Naive thymus-derived CD4-positive, alpha-beta T cell (primary cell): ENCODE measurements at regions not wholly inside any gene's neighbourhood (a gene's known extent, or its start where the extent isn't known, plus 50 kb on each side); places are given as distances from the start of the nearest gene placed in this dataset.

Source experiments
- ATAC-seq: fragments of 150-1000 bp; cut with Tn5 transposase; 2 replicates; pipeline ENCODE4 v1.10.0; 2021; ENCODE audit warnings: mild to moderate bottlenecking, moderate library complexity
- CTCF ChIA-PET: fragments of 350-600 bp; sonication (Branson Sonifier 250); formaldehyde crosslinking; loops from one replicate; lab custom pipeline; 2021; ENCODE audit warnings: antibody characterized with exemption; lab: Charles Lee
- POLR2A ChIA-PET: fragments of 350-600 bp; sonication (Branson Sonifier 250); formaldehyde crosslinking; loops from one replicate; lab custom pipeline; 2021; ENCODE audit warnings: antibody characterized with exemption, inconsistent platforms; lab: Charles Lee
- DNase-seq, 9 donors: peaks; one replicate each; pipeline versions ENCODE4 v3.0.0 to v3.0.0-alpha.2; 2020 to 2022; ENCODE audit warnings: mixed read lengths in 1 of 9
- H3K27ac ChIP-seq: one replicate; pipeline ENCODE4 v1.7.0; 2013; ENCODE audit warnings: mild to moderate bottlenecking, low read depth, low read length, moderate library complexity
- H3K27me3 ChIP-seq, 2 donors: one replicate each; pipeline ENCODE4 v1.7.0; 2013; ENCODE audit warnings: low read length in 2 of 2, mild to moderate bottlenecking in 2 of 2, moderate library complexity in 2 of 2; ENCODE audit not compliant: control insufficient read depth in 2 of 2, insufficient read depth in 2 of 2
- H3K36me3 ChIP-seq, 3 experiments: 1 replicate in 2 of 3; 2 replicates in 1 of 3; pipeline ENCODE4 v1.7.0; 2013; ENCODE audit warnings: low read length in 3 of 3, mild to moderate bottlenecking in 3 of 3, moderate library complexity in 1 of 3; ENCODE audit not compliant: insufficient read depth in 3 of 3, control insufficient read depth in 2 of 3
- H3K4me1 ChIP-seq, 2 donors: one replicate each; pipeline ENCODE4 v1.7.0; 2013; ENCODE audit warnings: low read length in 2 of 2, mild to moderate bottlenecking in 2 of 2, moderate library complexity in 1 of 2; ENCODE audit not compliant: control insufficient read depth in 2 of 2, insufficient read depth in 2 of 2
- H3K4me3 ChIP-seq: 2 replicates; pipeline ENCODE4 v1.7.0; 2013; ENCODE audit warnings: mild to moderate bottlenecking, low read length
- H3K9me3 ChIP-seq, 3 experiments: 1 replicate in 2 of 3; 2 replicates in 1 of 3; pipeline ENCODE4 v1.7.0; 2013; ENCODE audit warnings: low read length in 3 of 3; ENCODE audit not compliant: control insufficient read depth in 2 of 3
- H3K27ac Mint-ChIP-seq, 9 donors: one replicate each; pipeline ENCODE4 v1.8.0; 2020 to 2022; ENCODE audit warnings: mixed read lengths in 9 of 9, mild to moderate bottlenecking in 8 of 9, moderate library complexity in 5 of 9, inconsistent platforms in 2 of 9
- H3K27me3 Mint-ChIP-seq, 5 donors: one replicate each; pipeline ENCODE4 v1.8.0; 2021 to 2022; ENCODE audit warnings: mixed read lengths in 5 of 5, mild to moderate bottlenecking in 1 of 5
- H3K36me3 Mint-ChIP-seq, 5 donors: one replicate each; pipeline ENCODE4 v1.8.0; 2020 to 2022; ENCODE audit warnings: mixed read lengths in 5 of 5, mild to moderate bottlenecking in 3 of 5, inconsistent platforms in 1 of 5
- H3K4me1 Mint-ChIP-seq, 7 donors: one replicate each; pipeline ENCODE4 v1.8.0; 2020 to 2022; ENCODE audit warnings: mixed read lengths in 7 of 7, mild to moderate bottlenecking in 3 of 7, inconsistent platforms in 1 of 7
- H3K4me3 Mint-ChIP-seq, 10 donors: one replicate each; pipeline ENCODE4 v1.8.0; 2020 to 2022; ENCODE audit warnings: mild to moderate bottlenecking in 10 of 10, mixed read lengths in 10 of 10, moderate library complexity in 6 of 10, inconsistent platforms in 2 of 10
- H3K9me3 Mint-ChIP-seq, 11 donors: one replicate each; pipeline ENCODE4 v1.8.0; 2020 to 2022; ENCODE audit warnings: mixed read lengths in 11 of 11, mild to moderate bottlenecking in 4 of 11, inconsistent platforms in 1 of 11, moderate library complexity in 1 of 11
- intact Hi-C, 2 donors: fragments of 100-400 bp; cut with micrococcal nuclease; formaldehyde crosslinking; loops; one replicate each; pipeline ENCODE4 v1.15.1; 2023

GRCh38 chr18:44586782-44587524 lies 93.7 kb upstream of the SETBP1 start:
- DNase-seq (no peak), ATAC-seq (no peak)
- H3K36me3 Mint-ChIP-seq, result no peaks in the 10 kb centered on the region
- peaks cover 0 to 2% (median 0%) of the 10 kb centered on the region in 11 donors for H3K9me3 Mint-ChIP-seq
- POLR2A ChIA-PET, result no interaction called here
- H3K27me3 Mint-ChIP-seq, result peaks cover 0 to 6% (median 5%) of the 10 kb centered on the region in 5 donors
- Histone ChIP-seq H3K27ac (no peak overlapping the region), H3K27me3 (no peaks in the 10 kb centered on the region), H3K36me3 (no peaks in the 10 kb centered on the region), H3K4me1 (no peaks in the 10 kb centered on the region), H3K9me3 (no peaks in the 10 kb centered on the region), H3K4me3 (no peak overlapping the region)
- H3K4me3 Mint-ChIP-seq, result no peak overlapping the region
- H3K4me1 Mint-ChIP-seq, result peaks cover 0 to 2% (median 0%) of the 10 kb centered on the region in 7 donors
- no peak overlapping the region for H3K27ac Mint-ChIP-seq
- intact Hi-C loops, result loop anchor here in 1 of 2 donors (5.0 kb wide), 1 partner anchor 50 kb away; no protein-coding TSS in a partner anchor
- CTCF ChIA-PET, result no interaction called here

GRCh38 chr18:44588508-44588907 lies 92.2 kb upstream of the SETBP1 start:
- Mint-ChIP-seq H3K36me3 (no peaks in the 10 kb centered on the region), H3K4me1 (no peaks in the 10 kb centered on the region), H3K4me3 (no peak overlapping the region), H3K27me3 (peaks cover 4 to 6% (median 5%) of the 10 kb centered on the region in 5 donors), H3K27ac (no peak overlapping the region), H3K9me3 (peaks cover 0 to 2% (median 0%) of the 10 kb centered on the region in 11 donors)
- no peaks in the 10 kb centered on the region for H3K4me1 ChIP-seq
- DNase-seq, result no peak
- H3K27ac ChIP-seq, result no peak overlapping the region
- intact Hi-C loops, result loop anchor here in 1 of 2 donors (5.0 kb wide), 1 partner anchor 49 kb away; no protein-coding TSS in a partner anchor
- CTCF ChIA-PET, result no interaction called here
- H3K4me3 ChIP-seq, result no peak overlapping the region
- no peaks in the 10 kb centered on the region for H3K9me3 ChIP-seq
- POLR2A ChIA-PET, result no interaction called here
- H3K36me3 ChIP-seq, result no peaks in the 10 kb centered on the region
- H3K27me3 ChIP-seq, result no peaks in the 10 kb centered on the region
- ATAC-seq, result no peak

- H3K27me3 Mint-ChIP-seq, result peaks cover 4 to 10% (median 6%) of the 10 kb centered on the region in 5 donors
- H3K4me1 ChIP-seq, result no peaks in the 10 kb centered on the region
- H3K4me1 Mint-ChIP-seq, result no peaks in the 10 kb centered on the region
- ATAC-seq, result no peak
- peaks cover 0 to 2% (median 0%) of the 10 kb centered on the region in 11 donors for H3K9me3 Mint-ChIP-seq
- no peaks in the 10 kb centered on the region for H3K36me3 Mint-ChIP-seq
- H3K27ac Mint-ChIP-seq, result no peak overlapping the region
- POLR2A ChIA-PET, result no interaction called here
- no peaks in the 10 kb centered on the region for H3K27me3 ChIP-seq
- CTCF ChIA-PET, result no interaction called here
- no peak overlapping the region for H3K4me3 ChIP-seq
- H3K9me3 ChIP-seq, result no peaks in the 10 kb centered on the region
- intact Hi-C loops, result loop anchor here in 1 of 2 donors (5.0 kb wide), 1 partner anchor 47 kb away; no protein-coding TSS in a partner anchor
- no peaks in the 10 kb centered on the region for H3K36me3 ChIP-seq
- no peak overlapping the region for H3K27ac ChIP-seq
- no peak for DNase-seq
- H3K4me3 Mint-ChIP-seq, result no peak overlapping the region
These were observed 90.9 kb upstream of the SETBP1 start for GRCh38 chr18:44589693-44590355.

- ChIA-PET CTCF (no interaction called here), POLR2A (no interaction called here)
- Mint-ChIP-seq H3K9me3 (peaks cover 0 to 2% (median 0%) of the 10 kb centered on the region in 11 donors), H3K4me3 (no peak overlapping the region), H3K27me3 (peaks cover 4 to 10% (median 6%) of the 10 kb centered on the region in 5 donors), H3K36me3 (no peaks in the 10 kb centered on the region), H3K4me1 (no peaks in the 10 kb centered on the region), H3K27ac (no peak overlapping the region)
- intact Hi-C loops, result no loop called here
- ATAC-seq (no peak), DNase-seq (no peak)
- Histone ChIP-seq H3K27ac (no peak overlapping the region), H3K27me3 (no peaks in the 10 kb centered on the region), H3K9me3 (no peaks in the 10 kb centered on the region), H3K36me3 (no peaks in the 10 kb centered on the region), H3K4me3 (no peak overlapping the region), H3K4me1 (no peaks in the 10 kb centered on the region)
These were observed 89.6 kb upstream of the SETBP1 start for GRCh38 chr18:44590956-44591670.

GRCh38 chr18:44592639-44593038 lies 88.0 kb upstream of the SETBP1 start:
- DNase-seq (no peak), ATAC-seq (no peak)
- Mint-ChIP-seq H3K27ac (no peak overlapping the region), H3K9me3 (peaks cover 0 to 2% (median 0%) of the 10 kb centered on the region in 11 donors), H3K27me3 (peaks cover 5 to 17% (median 12%) of the 10 kb centered on the region in 5 donors), H3K4me3 (no peak overlapping the region), H3K4me1 (peaks cover 0 to 4% (median 0%) of the 10 kb centered on the region in 7 donors), H3K36me3 (no peaks in the 10 kb centered on the region)
- no peaks in the 10 kb centered on the region for H3K27me3 ChIP-seq
- ChIA-PET POLR2A (no interaction called here), CTCF (no interaction called here)
- H3K4me1 ChIP-seq, result no peaks in the 10 kb centered on the region
- no peak overlapping the region for H3K27ac ChIP-seq
- H3K36me3 ChIP-seq, result no peaks in the 10 kb centered on the region
- H3K9me3 ChIP-seq, result no peaks in the 10 kb centered on the region
- intact Hi-C loops, result no loop called here
- no peak overlapping the region for H3K4me3 ChIP-seq

- H3K9me3 ChIP-seq, result no peaks in the 10 kb centered on the region
- H3K27ac Mint-ChIP-seq, result no peak overlapping the region
- no peak overlapping the region for H3K27ac ChIP-seq
- no peak overlapping the region for H3K4me3 Mint-ChIP-seq
- no peaks in the 10 kb centered on the region for H3K4me1 ChIP-seq
- H3K9me3 Mint-ChIP-seq, result peaks cover 0 to 4% (median 0%) of the 10 kb centered on the region in 11 donors
- ATAC-seq (no peak), DNase-seq (no peak)
- H3K36me3 ChIP-seq, result no peaks in the 10 kb centered on the region
- no peaks in the 10 kb centered on the region for H3K36me3 Mint-ChIP-seq
- POLR2A ChIA-PET, result no interaction called here
- intact Hi-C loops, result no loop called here
- CTCF ChIA-PET, result no interaction called here
- H3K27me3 ChIP-seq, result no peaks in the 10 kb centered on the region
- no peak overlapping the region for H3K4me3 ChIP-seq
- peaks cover 0 to 4% (median 0%) of the 10 kb centered on the region in 7 donors for H3K4me1 Mint-ChIP-seq
- H3K27me3 Mint-ChIP-seq, result peaks cover 7 to 20% (median 12%) of the 10 kb centered on the region in 5 donors
These were observed 85.8 kb upstream of the SETBP1 start for GRCh38 chr18:44594799-44595467.
